Mammary epithelial cell (primary cell): ENCODE measurements at regions not wholly inside any gene's neighbourhood (a gene's known extent, or its start where the extent isn't known, plus 50 kb on each side); places are given as distances from the start of the nearest gene placed in this dataset.

ENCODE experiments used
- EZH2 ChIP-seq: IDR thresholded peaks from 2 replicates; pipeline ENCODE4 v1.6.1; 2012; ENCODE audit warnings: low read length, inconsistent platforms, borderline replicate concordance
- TF ChIP-seq, protein P1 (sequence below), 2 donors: IDR thresholded peaks in 1 of 2; conservative IDR thresholded peaks in 1 of 2; 2 replicates each; pipeline ENCODE4 v1.5.1; 2011 to 2012; ENCODE audit warnings: inconsistent platforms in 2 of 2, low read length in 2 of 2, mild to moderate bottlenecking in 2 of 2, control low read depth in 1 of 2, low read depth in 1 of 2; ENCODE audit not compliant: insufficient read depth in 1 of 2; ENCODE audit errors: extremely low read depth in 1 of 2

- TF ChIP-seq, protein P1, sequence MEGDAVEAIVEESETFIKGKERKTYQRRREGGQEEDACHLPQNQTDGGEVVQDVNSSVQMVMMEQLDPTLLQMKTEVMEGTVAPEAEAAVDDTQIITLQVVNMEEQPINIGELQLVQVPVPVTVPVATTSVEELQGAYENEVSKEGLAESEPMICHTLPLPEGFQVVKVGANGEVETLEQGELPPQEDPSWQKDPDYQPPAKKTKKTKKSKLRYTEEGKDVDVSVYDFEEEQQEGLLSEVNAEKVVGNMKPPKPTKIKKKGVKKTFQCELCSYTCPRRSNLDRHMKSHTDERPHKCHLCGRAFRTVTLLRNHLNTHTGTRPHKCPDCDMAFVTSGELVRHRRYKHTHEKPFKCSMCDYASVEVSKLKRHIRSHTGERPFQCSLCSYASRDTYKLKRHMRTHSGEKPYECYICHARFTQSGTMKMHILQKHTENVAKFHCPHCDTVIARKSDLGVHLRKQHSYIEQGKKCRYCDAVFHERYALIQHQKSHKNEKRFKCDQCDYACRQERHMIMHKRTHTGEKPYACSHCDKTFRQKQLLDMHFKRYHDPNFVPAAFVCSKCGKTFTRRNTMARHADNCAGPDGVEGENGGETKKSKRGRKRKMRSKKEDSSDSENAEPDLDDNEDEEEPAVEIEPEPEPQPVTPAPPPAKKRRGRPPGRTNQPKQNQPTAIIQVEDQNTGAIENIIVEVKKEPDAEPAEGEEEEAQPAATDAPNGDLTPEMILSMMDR (conservative IDR thresholded peaks at IDR 0.05 in 1 of 2, IDR thresholded peaks at IDR 0.05 in 1 of 2; ENCODE audit: extremely low read depth in 1 of 2, insufficient read depth in 1 of 2, low read depth in 1 of 2, low read length in 2 of 2), result no peak
- no peak for TF ChIP-seq EZH2
These were observed 132.5 kb downstream of the OSR1 start for GRCh38 chr2:19225931-19226330.
